ENCODE measurements at regions not wholly inside any gene's neighbourhood (a gene's known extent, or its start where the extent isn't known, plus 50 kb on each side); places are given as distances from the start of the nearest gene placed in this dataset.

DNA sequence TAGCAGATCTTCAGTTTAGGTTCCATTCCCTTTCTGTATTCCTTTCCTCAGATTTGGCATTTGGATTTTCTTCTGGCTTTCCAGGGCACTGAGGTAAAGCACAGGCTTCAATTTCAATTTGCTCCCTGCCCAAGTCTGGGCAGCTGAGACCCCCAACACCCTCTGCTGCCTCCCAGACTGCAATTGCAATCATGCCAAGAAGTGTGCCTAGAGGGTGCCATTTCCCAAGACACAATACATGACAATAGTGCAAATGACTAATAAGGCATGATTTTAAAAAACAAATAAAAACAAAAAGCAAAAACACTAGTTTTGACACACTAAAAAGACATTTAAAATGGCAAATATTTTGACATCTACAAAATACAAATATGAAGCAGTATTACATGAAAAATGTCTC, 364.8 kb downstream of the EPM2A start:
- no peaks in the 10 kb centered on the region for H3K27me3 ChIP-seq (replicated peaks; ENCODE audit: insufficient read depth, low read length)
- TF ChIP-seq EZH2phosphoT487 (IDR thresholded peaks at IDR 0.05; ENCODE audit: low read length): no peak
- DNase-seq: no peak

DNA sequence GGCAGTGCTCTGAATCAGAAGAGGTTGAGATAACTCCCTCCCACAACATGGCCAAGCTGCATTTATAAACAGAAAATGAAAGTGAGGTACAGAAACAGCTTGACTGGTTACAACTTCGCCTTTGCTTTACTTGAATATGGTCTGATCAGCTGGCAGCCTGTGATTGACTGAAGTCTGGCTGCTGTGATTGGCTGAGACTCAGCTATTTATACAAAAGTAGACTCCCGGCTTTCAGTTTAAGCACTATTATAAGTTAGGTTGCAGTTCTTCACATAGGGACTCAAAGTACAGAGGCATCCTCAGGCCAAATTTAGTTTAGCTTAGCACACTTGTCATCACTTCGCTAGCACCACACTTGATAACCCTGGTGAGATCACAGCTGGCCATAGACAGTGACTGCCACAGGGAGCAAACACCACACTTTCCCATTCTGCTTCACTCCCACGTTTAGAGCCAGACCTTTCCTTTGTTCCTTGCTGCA, 362.6 kb downstream of the EPM2A start:
- Histone ChIP-seq H3K4me1 (ENCODE audit: low read length) (0 out of 2 replicates have a peak, but pooled peaks cover 2% of the 10 kb centered on the region), H2AFZ (ENCODE audit: low read length) (peak overlapping the region; percentile 52), H3K27me3 (replicated peaks; ENCODE audit: insufficient read depth, low read length) (no peaks in the 10 kb centered on the region), H3K79me2 (ENCODE audit: low read length) (no peaks in the 10 kb centered on the region), H3K36me3 (replicated peaks; ENCODE audit: insufficient read depth, low read length) (no peaks in the 10 kb centered on the region), H3K9me3 (replicated peaks; ENCODE audit: insufficient read depth, low read length) (no peaks in the 10 kb centered on the region), H3K4me2 (ENCODE audit: low read depth, low read length) (peak overlapping the region; percentile 34), H3F3A (ENCODE audit: insufficient read depth, low read length) (no peaks in the 10 kb centered on the region), H3K27ac (ENCODE audit: low read length) (peak overlapping the region; percentile 44; the same call in 1 of the 2 replicates), H4K20me1 (ENCODE audit: insufficient read depth, low read length) (no peaks in the 10 kb centered on the region), H3K9me2 (replicated peaks; ENCODE audit: insufficient read depth, low read length) (no peaks in the 10 kb centered on the region), H3K9ac (ENCODE audit: low read length) (peak overlapping the region; percentile 14; the same call in 1 of the 2 replicates), H3K4me3 (ENCODE audit: low read length) (peak overlapping the region; percentile 35)
- TF ChIP-seq EZH2 (optimal IDR thresholded peaks at IDR 0.05; ENCODE audit: low read depth, low read length) (no peak), EZH2phosphoT487 (IDR thresholded peaks at IDR 0.05; ENCODE audit: low read length) (no peak)
- TF ChIP-seq, protein P1, sequence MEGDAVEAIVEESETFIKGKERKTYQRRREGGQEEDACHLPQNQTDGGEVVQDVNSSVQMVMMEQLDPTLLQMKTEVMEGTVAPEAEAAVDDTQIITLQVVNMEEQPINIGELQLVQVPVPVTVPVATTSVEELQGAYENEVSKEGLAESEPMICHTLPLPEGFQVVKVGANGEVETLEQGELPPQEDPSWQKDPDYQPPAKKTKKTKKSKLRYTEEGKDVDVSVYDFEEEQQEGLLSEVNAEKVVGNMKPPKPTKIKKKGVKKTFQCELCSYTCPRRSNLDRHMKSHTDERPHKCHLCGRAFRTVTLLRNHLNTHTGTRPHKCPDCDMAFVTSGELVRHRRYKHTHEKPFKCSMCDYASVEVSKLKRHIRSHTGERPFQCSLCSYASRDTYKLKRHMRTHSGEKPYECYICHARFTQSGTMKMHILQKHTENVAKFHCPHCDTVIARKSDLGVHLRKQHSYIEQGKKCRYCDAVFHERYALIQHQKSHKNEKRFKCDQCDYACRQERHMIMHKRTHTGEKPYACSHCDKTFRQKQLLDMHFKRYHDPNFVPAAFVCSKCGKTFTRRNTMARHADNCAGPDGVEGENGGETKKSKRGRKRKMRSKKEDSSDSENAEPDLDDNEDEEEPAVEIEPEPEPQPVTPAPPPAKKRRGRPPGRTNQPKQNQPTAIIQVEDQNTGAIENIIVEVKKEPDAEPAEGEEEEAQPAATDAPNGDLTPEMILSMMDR (IDR thresholded peaks at IDR 0.05; ENCODE audit: low read length): no peak
- DNase-seq: peak; percentile 81

More for the DNA sequence above, 364.8 kb downstream of the EPM2A start:
- no peaks in the 10 kb centered on the region for H3F3A ChIP-seq (ENCODE audit: insufficient read depth, low read length)
- H3K9me2 ChIP-seq (replicated peaks; ENCODE audit: insufficient read depth, low read length): no peaks in the 10 kb centered on the region
- no peaks in the 10 kb centered on the region for H3K9me3 ChIP-seq (replicated peaks; ENCODE audit: insufficient read depth, low read length)
- H2AFZ ChIP-seq (ENCODE audit: low read length): no peak overlapping the region
- H3K36me3 ChIP-seq (replicated peaks; ENCODE audit: insufficient read depth, low read length): no peaks in the 10 kb centered on the region
- no peak overlapping the region for H3K4me3 ChIP-seq (ENCODE audit: low read length)
- H4K20me1 ChIP-seq (ENCODE audit: insufficient read depth, low read length): no peaks in the 10 kb centered on the region
- no peaks in the 10 kb centered on the region for H3K79me2 ChIP-seq (ENCODE audit: low read length)
- H3K9ac ChIP-seq (ENCODE audit: low read length): no peak overlapping the region
- H3K4me1 ChIP-seq (ENCODE audit: low read length): 0 out of 2 replicates have a peak, but pooled peaks cover 2% of the 10 kb centered on the region
- no peak overlapping the region for H3K4me2 ChIP-seq (ENCODE audit: low read depth, low read length)
- no peak overlapping the region for H3K27ac ChIP-seq (ENCODE audit: low read length)

DNA sequence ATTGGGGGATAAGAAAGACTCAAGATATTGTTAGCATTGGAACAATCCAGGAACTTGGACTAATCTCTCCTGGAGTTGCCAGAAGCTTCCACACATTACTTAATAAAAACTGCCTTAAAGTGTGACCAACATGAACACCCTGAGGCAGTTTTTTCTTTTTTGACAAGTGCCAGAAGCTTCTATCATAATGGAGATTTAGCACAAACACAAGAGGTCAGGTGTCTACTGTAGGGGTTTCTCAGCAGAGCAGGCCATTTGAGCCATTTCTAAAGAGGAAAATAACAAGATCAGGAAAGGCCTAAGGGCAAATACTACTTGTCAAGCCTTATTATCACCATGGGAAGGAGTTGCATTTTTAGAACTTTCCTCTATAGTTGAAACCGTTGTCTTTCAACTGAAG, 361.5 kb downstream of the EPM2A start:
- Histone ChIP-seq H2AFZ (ENCODE audit: low read length) (0 out of 2 replicates have a peak overlapping the region, but pooled peaks have one; percentile 52), H3K4me1 (ENCODE audit: low read length) (0 out of 2 replicates have a peak, but pooled peaks cover 2% of the 10 kb centered on the region), H4K20me1 (ENCODE audit: insufficient read depth, low read length) (no peaks in the 10 kb centered on the region), H3K27ac (ENCODE audit: low read length) (no peak overlapping the region), H3K9me3 (replicated peaks; ENCODE audit: insufficient read depth, low read length) (no peaks in the 10 kb centered on the region), H3F3A (ENCODE audit: insufficient read depth, low read length) (no peaks in the 10 kb centered on the region), H3K27me3 (replicated peaks; ENCODE audit: insufficient read depth, low read length) (no peaks in the 10 kb centered on the region), H3K36me3 (replicated peaks; ENCODE audit: insufficient read depth, low read length) (no peaks in the 10 kb centered on the region), H3K9ac (ENCODE audit: low read length) (no peak overlapping the region), H3K4me2 (ENCODE audit: low read depth, low read length) (no peak overlapping the region), H3K4me3 (ENCODE audit: low read length) (no peak overlapping the region), H3K79me2 (ENCODE audit: low read length) (no peaks in the 10 kb centered on the region), H3K9me2 (replicated peaks; ENCODE audit: insufficient read depth, low read length) (no peaks in the 10 kb centered on the region)
- TF ChIP-seq, protein P1 (IDR thresholded peaks at IDR 0.05; ENCODE audit: low read length): no peak
- DNase-seq: no peak

DNA sequence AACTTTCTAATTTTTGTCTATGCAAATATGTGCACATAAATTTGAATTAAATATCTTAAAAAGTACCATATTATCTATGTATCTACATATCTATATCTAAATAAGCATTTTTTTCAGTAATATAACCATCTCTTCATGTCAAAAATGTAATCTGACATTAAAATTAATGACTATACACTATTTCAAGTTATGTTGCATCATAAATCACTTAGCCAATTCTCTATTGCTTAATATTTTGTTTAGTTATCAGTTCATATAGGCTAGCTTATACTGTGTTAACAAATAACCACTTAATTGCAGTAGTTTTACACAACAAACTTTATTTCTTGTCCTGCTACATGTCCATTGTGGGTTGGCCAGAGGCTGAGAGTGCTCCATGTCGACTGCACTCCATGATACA, 360.8 kb downstream of the EPM2A start:
- Histone ChIP-seq H3K36me3 (replicated peaks; ENCODE audit: insufficient read depth, low read length) (no peaks in the 10 kb centered on the region), H3F3A (ENCODE audit: insufficient read depth, low read length) (no peaks in the 10 kb centered on the region), H4K20me1 (ENCODE audit: insufficient read depth, low read length) (no peaks in the 10 kb centered on the region), H3K27me3 (replicated peaks; ENCODE audit: insufficient read depth, low read length) (no peaks in the 10 kb centered on the region), H2AFZ (ENCODE audit: low read length) (no peak overlapping the region), H3K9ac (ENCODE audit: low read length) (no peak overlapping the region), H3K9me2 (replicated peaks; ENCODE audit: insufficient read depth, low read length) (no peaks in the 10 kb centered on the region), H3K4me1 (ENCODE audit: low read length) (0 out of 2 replicates have a peak, but pooled peaks cover 2% of the 10 kb centered on the region), H3K79me2 (ENCODE audit: low read length) (no peaks in the 10 kb centered on the region), H3K9me3 (replicated peaks; ENCODE audit: insufficient read depth, low read length) (no peaks in the 10 kb centered on the region), H3K4me3 (ENCODE audit: low read length) (no peak overlapping the region), H3K4me2 (ENCODE audit: low read depth, low read length) (no peak overlapping the region), H3K27ac (ENCODE audit: low read length) (no peak overlapping the region)
- TF ChIP-seq EZH2 (optimal IDR thresholded peaks at IDR 0.05; ENCODE audit: low read depth, low read length) (no peak), EZH2phosphoT487 (IDR thresholded peaks at IDR 0.05; ENCODE audit: low read length) (no peak)
- TF ChIP-seq, protein P1 (IDR thresholded peaks at IDR 0.05; ENCODE audit: low read length): no peak
- DNase-seq: no peak
